ENCODE measurements at regions not wholly inside any gene's neighbourhood (a gene's known extent, or its start where the extent isn't known, plus 50 kb on each side); places are given as distances from the start of the nearest gene placed in this dataset.

- no peak overlapping the region for H3K27ac ChIP-seq (replicated peaks)
- TF ChIP-seq REST (IDR thresholded peaks at IDR 0.05; ENCODE audit: insufficient replicate concordance, low read depth): no peak
- no peaks in the 10 kb centered on the region for H3K27me3 ChIP-seq (ENCODE audit: insufficient read depth, poor library complexity, severe bottlenecking)
- no peak for DNase-seq (ENCODE audit: low read depth in 1 of 2, low spot score in 1 of 2)
- no peak overlapping the region for H3K4me3 ChIP-seq (replicated peaks; ENCODE audit: insufficient read depth, low read length)
Measured at GRCh38 chr1:58839846-58840835, 56.3 kb upstream of the JUN start.

- peak in 1 of 2 experiments; percentile 21 for DNase-seq (ENCODE audit: low read depth in 1 of 2, low spot score in 1 of 2)
- no peak overlapping the region for H3K4me3 ChIP-seq (replicated peaks; ENCODE audit: insufficient read depth, low read length)
- TF ChIP-seq CTCF (IDR thresholded peaks at IDR 0.05; ENCODE audit: insufficient read depth, low read length) (peak; percentile 18), GABPA (IDR thresholded peaks at IDR 0.05; ENCODE audit: low read depth) (no peak)
- H3K27me3 ChIP-seq (ENCODE audit: insufficient read depth, poor library complexity, severe bottlenecking): no peaks in the 10 kb centered on the region
- no peak overlapping the region for H3K27ac ChIP-seq (replicated peaks)
Measured at GRCh38 chr1:58841455-58841854, 57.6 kb upstream of the JUN start.

GRCh38 chr1:58842941-58843340 is 59.1 kb upstream of the JUN start:
- Histone ChIP-seq H3K4me3 (replicated peaks; ENCODE audit: insufficient read depth, low read length) (no peak overlapping the region), H3K27me3 (ENCODE audit: insufficient read depth, poor library complexity, severe bottlenecking) (no peaks in the 10 kb centered on the region), H3K27ac (replicated peaks) (no peak overlapping the region)
- no peak for TF ChIP-seq CTCF (IDR thresholded peaks at IDR 0.05; ENCODE audit: insufficient read depth, low read length)
- TF ChIP-seq REST (IDR thresholded peaks at IDR 0.05; ENCODE audit: insufficient replicate concordance, low read depth): no peak
- TF ChIP-seq SPI1 (IDR thresholded peaks at IDR 0.05; ENCODE audit: borderline replicate concordance, low read depth): no peak
- TF ChIP-seq POLR2AphosphoS5 (IDR thresholded peaks at IDR 0.05; ENCODE audit: low read depth): no peak
- TF ChIP-seq GABPA (IDR thresholded peaks at IDR 0.05; ENCODE audit: low read depth): no peak
- DNase-seq (ENCODE audit: low read depth in 1 of 2, low spot score in 1 of 2): no peak

- TF ChIP-seq REST (IDR thresholded peaks at IDR 0.05; ENCODE audit: insufficient replicate concordance, low read depth) (no peak), POLR2AphosphoS5 (IDR thresholded peaks at IDR 0.05; ENCODE audit: low read depth) (no peak), SPI1 (IDR thresholded peaks at IDR 0.05; ENCODE audit: borderline replicate concordance, low read depth) (no peak), CTCF (IDR thresholded peaks at IDR 0.05; ENCODE audit: insufficient read depth, low read length) (no peak), GABPA (IDR thresholded peaks at IDR 0.05; ENCODE audit: low read depth) (no peak)
- Histone ChIP-seq H3K4me3 (replicated peaks; ENCODE audit: insufficient read depth, low read length) (no peak overlapping the region), H3K27me3 (ENCODE audit: insufficient read depth, poor library complexity, severe bottlenecking) (no peaks in the 10 kb centered on the region), H3K27ac (replicated peaks) (no peak overlapping the region)
- no peak for DNase-seq (ENCODE audit: low read depth in 1 of 2, low spot score in 1 of 2)
Measured at GRCh38 chr1:58844176-58844575, 60.3 kb upstream of the JUN start.

Data from HL-60 (cell line).